RKO (cell line): ENCODE measurements at regions not wholly inside any gene's neighbourhood (a gene's known extent, or its start where the extent isn't known, plus 50 kb on each side); places are given as distances from the start of the nearest gene placed in this dataset.
"Not testable (repeated sequence)": the region's sequence is repeated elsewhere in the genome, so short reads cannot be mapped to it uniquely, and the experiment has no call there.

Experiments
- DNase-seq: peaks from one replicate; pipeline ENCODE4 v3.0.0-alpha.2; 2016; ENCODE audit warnings: low spot score

DNA sequence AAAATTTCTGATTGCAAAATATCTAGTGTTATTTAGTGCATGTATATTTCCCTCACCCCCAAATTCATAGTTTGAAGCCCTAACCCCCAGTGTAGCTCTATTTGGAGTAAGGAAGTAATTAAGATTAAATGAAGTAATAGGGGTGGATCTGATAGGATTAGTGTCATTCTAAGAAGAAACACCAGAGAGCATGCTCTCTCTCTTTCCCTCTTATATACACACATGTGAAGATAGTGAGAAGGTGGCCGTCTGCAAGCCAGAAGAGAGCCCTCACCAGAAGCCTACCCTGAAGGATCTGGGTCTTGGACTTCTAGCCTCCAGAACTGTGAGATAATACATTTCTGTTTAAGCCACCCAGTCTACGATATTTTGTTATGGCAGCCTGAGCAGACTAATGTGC lies 120.3 kb downstream of the TMEM30B start:
- DNase-seq: no peak

GRCh38 chr14:61154641-61155040 lies 126.5 kb downstream of the TMEM30B start:
- no peak for DNase-seq

- no peak for DNase-seq
Measured at GRCh38 chr14:61153914-61154545, 127.1 kb downstream of the TMEM30B start.

DNA sequence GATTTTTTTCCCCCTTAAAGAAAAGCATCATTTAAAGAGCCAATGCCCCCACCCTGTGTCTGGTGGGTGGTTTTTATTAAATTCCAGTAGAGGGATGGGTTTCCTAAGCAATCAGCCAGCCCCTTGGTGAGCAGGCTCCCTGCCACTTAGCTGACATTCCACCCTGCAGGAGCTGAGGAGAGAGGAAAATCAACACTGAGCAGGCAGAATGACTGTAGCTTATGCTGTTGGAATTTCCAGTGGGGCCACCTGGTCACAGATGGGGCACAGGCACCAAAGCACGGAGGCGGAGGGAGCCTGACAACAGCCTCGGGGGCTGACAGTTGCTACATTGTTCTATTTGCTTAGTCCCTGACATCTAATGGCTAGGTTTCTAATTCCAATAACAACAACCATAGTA lies 127.7 kb downstream of the TMEM30B start:
- no peak for DNase-seq

- DNase-seq: no peak
Measured at GRCh38 chr14:61152851-61153364, 128.2 kb downstream of the TMEM30B start.

DNA sequence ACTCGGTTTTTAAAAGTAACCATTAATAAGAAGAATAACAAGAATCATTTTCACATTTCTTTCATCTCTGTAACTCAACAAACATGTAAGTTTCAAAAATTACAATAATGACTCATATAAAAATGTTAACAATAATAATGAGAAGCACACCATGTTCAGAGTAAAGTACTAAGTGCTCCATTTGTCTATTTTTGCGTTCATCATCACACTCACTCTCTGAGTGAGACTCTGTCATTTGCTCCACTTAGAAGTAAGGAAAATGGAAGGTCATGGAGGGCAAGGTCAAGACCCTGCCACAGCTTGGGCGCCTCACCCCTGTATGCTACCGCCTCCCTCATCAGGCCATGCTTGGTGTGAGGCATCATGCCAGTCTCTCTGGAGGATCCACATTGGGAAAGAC lies 129.9 kb downstream of the TMEM30B start:
- DNase-seq: no peak

- no peak for DNase-seq
Measured at GRCh38 chr14:61150851-61151250, 130.3 kb downstream of the TMEM30B start.

- DNase-seq: no peak
Measured at GRCh38 chr14:61149896-61150295, 131.2 kb downstream of the TMEM30B start.

- DNase-seq: no peak
Measured at GRCh38 chr14:61148742-61149350, 132.3 kb downstream of the TMEM30B start.

DNA sequence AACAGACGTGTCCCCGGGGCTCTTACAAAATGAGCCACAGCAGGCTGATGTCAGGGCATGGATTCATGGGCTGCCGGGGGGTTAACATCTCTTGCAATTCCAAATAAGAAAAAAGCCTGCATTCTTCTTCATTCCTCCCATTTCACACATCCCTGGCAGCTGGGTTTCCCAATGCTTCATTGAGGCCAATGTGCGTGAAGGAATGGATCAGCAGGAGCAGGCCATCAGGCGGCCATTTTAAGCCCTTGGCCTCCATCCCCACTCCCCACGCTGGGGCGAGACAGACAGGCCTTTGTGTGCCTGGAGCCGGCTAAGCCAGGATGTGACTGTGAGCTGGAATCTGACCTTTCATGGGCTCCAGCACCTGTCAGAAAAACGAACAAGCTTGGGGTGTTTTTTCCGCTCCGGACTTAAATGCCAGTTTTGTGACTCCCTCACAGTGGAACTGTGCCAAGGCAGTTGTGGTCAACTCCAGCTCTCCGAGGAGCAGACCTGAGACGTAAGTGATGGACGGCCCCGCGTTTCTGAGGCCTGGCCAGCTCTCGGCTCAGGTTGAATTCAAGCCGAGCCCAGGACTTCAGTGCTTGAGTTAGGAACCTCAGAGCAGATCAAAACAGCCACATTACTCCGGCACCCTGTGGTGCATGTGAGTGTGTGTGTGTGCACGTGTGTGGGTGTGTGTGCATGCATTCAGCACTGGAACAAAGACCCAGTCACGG lies 133.1 kb downstream of the TMEM30B start:
- no peak for DNase-seq

- DNase-seq: no peak
Measured at GRCh38 chr14:61147381-61147821, 133.7 kb downstream of the TMEM30B start.

GRCh38 chr14:61146899-61147298 lies 134.2 kb downstream of the TMEM30B start:
- no peak for DNase-seq

DNA sequence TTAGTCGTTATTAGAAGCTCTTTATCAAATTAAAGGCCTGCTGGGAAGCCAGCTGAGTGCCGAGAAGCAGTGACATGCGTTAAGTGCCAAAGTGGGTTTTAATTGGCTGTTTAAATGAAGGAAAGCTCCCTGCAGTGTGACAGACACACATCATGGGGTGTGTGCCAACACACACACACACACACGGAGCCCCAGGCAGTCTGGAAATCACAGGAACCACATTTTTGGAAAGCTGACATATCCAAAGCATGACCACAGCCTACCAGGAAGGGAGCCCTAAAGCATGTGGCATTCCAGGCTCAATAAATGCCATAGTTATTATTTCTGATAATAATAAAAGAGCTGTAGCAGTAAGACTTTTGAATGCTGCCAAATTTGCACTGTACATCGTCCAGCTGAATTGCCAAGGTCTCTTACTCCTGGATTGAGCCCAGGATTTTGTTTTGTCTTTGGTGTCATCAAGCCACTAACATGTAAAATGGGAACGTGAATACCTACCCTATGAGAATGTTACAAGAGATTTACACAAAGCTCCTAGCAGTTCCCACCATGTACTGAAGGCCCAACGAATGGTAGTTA lies 135.1 kb downstream of the TMEM30B start:
- no peak for DNase-seq

DNA sequence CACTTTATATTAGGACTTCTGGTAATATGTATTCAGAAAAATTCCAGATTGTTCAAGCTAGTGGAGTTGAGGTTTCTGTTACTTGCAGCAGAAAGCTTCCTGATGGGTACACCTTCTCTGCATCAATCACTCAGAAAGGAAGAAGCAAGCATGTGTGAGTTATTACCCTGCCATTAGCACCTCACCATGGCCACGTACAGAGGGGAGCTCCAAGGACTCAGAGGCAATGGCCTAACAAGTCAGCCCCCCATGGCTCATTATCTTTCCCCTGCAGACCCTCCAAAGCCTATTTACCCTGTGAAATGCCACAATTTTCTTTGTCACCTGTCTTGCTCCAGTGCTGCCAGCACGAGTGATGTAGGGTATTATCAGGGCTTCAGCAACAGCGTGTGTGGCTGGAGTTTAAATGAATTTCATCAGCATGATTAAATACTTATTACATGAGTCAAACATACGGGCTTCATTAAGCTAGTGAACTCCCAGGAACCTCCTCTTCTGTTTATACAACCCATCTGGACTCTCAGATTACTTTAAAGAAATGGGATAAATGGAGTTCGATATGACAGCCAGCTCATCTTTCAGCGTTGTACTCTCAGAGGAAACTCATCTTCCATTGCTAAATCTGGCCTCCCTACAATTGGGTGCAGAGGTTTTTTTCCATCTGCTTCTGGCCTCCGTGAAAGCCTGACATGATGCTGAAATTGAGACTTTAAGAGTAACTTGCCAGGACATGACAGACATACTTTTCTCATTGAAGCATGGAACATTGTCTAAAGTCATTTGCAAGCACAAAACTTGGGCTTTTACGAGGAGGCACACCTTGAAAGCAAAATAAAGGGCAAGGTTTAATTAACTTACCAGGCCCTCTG lies 135.9 kb downstream of the TMEM30B start:
- no peak for DNase-seq

GRCh38 chr14:61144117-61145033 lies 136.8 kb downstream of the TMEM30B start:
- DNase-seq: not testable (repeated sequence)

DNA sequence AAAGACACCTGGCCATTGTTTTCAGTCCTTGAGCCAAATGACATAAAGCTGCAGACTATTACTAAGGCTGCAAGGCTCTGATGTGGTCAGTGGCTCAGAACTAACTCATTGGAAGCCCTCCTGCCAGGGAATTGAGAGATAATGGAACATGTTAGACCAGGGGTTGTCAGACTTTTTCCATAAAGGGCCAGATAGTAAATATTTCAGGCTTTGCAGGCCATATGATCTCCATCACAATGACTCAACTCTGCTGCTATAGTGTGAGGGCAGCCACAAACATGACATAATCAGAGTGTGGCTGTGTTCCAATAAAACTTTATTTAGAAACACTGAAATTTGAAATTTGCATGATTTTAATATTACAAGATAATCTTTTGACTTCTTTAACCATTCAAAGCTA lies 140.3 kb downstream of the TMEM30B start:
- peak; percentile 47 for DNase-seq

- DNase-seq: no peak
Measured at GRCh38 chr14:61140271-61140670, 140.9 kb downstream of the TMEM30B start.

- DNase-seq: no peak
Measured at GRCh38 chr14:61139006-61139599, 142.0 kb downstream of the TMEM30B start.

DNA sequence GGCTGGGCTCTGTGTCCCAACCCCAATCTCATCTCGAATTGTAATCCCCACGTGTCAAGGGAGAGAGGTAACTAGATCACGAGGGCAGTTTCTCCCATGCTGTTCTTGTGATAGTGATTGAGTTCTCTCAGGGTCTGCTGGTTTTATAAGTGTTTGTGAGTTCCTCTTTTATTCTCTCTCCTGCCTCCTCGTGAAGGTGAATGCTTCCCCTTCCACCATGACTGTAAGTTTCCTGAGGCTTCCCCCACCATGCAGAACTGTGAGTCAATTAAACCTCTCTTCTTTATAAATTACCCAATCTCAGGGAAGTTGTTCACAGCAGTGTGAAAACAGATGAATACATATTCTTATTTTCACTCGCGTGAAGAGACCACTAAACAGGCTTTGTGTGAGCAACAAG lies 148.2 kb downstream of the TMEM30B start:
- no peak for DNase-seq

DNA sequence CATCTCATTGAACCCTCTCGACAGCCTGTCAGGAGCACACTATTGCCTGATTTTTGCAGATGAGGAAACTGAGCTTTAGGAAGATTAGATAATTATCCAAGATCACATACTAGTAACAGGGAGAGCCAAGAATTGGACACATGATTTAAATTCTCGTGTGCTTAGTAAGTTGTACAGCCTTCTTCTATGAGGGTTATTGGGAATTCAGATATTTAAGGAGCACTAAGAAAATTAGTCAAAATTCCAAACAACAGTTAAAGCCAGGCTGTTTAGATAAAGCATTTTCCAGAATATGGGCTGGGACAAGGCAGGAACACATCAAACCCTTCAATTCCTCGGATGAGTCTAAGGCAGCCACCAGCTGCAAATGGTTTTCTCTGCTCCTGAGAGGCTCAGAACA lies 148.8 kb downstream of the TMEM30B start:
- DNase-seq: no peak
